Parathyroid adenoma (tissue), 2 donors: ENCODE measurements at regions not wholly inside any gene's neighbourhood (a gene's known extent, or its start where the extent isn't known, plus 50 kb on each side); places are given as distances from the start of the nearest gene placed in this dataset.
"Not testable (repeated sequence)": the region's sequence is repeated elsewhere in the genome, so short reads cannot be mapped to it uniquely, and the experiment has no call there.

Experiments used
- H2AFZ ChIP-seq: fragments of 300-600 bp; sonication (generic); one replicate; pipeline ENCODE4 v1.7.0; 2017; ENCODE audit warnings: antibody characterized with exemption, mild to moderate bottlenecking
- H3K27ac ChIP-seq: fragments of 300-600 bp; sonication (generic); one replicate; pipeline ENCODE4 v1.7.0; 2017
- H3K27me3 ChIP-seq: fragments of 300-600 bp; sonication (generic); one replicate; pipeline ENCODE4 v1.7.0; 2017; ENCODE audit warnings: low read length; ENCODE audit not compliant: control insufficient read depth, insufficient read depth
- H3K36me3 ChIP-seq: fragments of 300-600 bp; sonication (generic); one replicate; pipeline ENCODE4 v1.7.0; 2017; ENCODE audit warnings: low read length; ENCODE audit not compliant: control insufficient read depth, insufficient read depth
- H3K4me1 ChIP-seq: fragments of 300-600 bp; sonication (generic); one replicate; pipeline ENCODE4 v1.7.0; 2017; ENCODE audit warnings: control low read depth
- H3K4me2 ChIP-seq: fragments of 300-600 bp; sonication (generic); one replicate; pipeline ENCODE4 v1.7.0; 2017; ENCODE audit warnings: low read length
- H3K4me3 ChIP-seq: fragments of 300-600 bp; sonication (generic); one replicate; pipeline ENCODE4 v1.7.0; 2017; ENCODE audit warnings: low read depth, low read length
- H3K79me2 ChIP-seq: fragments of 300-600 bp; sonication (generic); one replicate; pipeline ENCODE4 v1.7.0; 2017; ENCODE audit warnings: control low read depth
- H3K9ac ChIP-seq: fragments of 300-600 bp; sonication (generic); one replicate; pipeline ENCODE4 v1.7.0; 2017; ENCODE audit warnings: mild to moderate bottlenecking
- H3K9me3 ChIP-seq: fragments of 300-600 bp; sonication (generic); one replicate; pipeline ENCODE4 v1.7.0; 2017; ENCODE audit warnings: low read length; ENCODE audit not compliant: control insufficient read depth
- TF ChIP-seq, protein P1 (sequence below): fragments of 300-600 bp; sonication (generic); IDR thresholded peaks from one replicate; pipeline ENCODE4 v1.7.0; 2017; ENCODE audit warnings: antibody characterized with exemption, mild to moderate bottlenecking
- donor health status: primary hyperparathyroidism.

DNA sequence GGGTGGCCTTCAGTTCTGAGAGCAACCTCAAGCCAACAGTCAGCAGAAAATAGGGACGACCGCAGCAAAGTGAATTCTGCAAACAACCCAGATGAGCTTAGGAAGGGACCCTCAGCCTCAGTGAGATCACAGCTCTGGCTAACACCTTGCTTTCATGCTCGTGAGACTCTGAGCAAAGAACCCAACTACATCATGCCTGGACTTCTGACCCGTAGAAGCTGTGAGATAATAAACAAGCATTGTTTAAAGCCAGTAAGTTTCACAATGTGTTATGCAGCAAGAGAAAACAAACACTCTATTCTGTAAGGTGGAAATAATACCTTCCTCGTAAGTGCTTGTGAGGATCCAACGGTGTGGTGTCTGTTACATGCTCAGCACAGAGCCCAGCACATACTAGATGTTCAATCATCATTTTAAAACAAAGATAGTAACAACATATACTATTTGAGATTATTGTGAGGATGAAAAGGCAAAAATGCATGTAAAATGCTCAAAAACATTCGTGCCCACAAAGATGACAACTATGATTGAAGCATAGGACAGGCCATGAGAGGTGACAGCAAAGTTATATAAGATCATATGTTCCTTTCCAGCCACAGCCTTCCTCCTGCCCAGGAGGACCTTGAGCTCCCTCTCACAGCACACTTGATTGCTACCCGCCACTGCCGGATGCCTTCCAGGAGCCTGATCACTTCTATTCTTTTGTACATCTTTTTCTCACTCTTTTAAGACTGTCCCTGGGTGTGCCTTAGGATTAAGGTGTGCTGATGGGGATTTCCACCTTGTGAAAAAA lies 433.3 kb downstream of the BUD13 start:
- H3K27me3 ChIP-seq, result no peaks in the 10 kb centered on the region
- TF ChIP-seq, protein P1, sequence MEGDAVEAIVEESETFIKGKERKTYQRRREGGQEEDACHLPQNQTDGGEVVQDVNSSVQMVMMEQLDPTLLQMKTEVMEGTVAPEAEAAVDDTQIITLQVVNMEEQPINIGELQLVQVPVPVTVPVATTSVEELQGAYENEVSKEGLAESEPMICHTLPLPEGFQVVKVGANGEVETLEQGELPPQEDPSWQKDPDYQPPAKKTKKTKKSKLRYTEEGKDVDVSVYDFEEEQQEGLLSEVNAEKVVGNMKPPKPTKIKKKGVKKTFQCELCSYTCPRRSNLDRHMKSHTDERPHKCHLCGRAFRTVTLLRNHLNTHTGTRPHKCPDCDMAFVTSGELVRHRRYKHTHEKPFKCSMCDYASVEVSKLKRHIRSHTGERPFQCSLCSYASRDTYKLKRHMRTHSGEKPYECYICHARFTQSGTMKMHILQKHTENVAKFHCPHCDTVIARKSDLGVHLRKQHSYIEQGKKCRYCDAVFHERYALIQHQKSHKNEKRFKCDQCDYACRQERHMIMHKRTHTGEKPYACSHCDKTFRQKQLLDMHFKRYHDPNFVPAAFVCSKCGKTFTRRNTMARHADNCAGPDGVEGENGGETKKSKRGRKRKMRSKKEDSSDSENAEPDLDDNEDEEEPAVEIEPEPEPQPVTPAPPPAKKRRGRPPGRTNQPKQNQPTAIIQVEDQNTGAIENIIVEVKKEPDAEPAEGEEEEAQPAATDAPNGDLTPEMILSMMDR, result no peak
- no peaks in the 10 kb centered on the region for H3K4me1 ChIP-seq
- no peaks in the 10 kb centered on the region for H3K9me3 ChIP-seq
- H3K36me3 ChIP-seq, result no peaks in the 10 kb centered on the region
- no peak overlapping the region for H3K9ac ChIP-seq
- H3K79me2 ChIP-seq, result no peaks in the 10 kb centered on the region
- no peak overlapping the region for H2AFZ ChIP-seq
- H3K4me2 ChIP-seq, result no peak overlapping the region
- H3K27ac ChIP-seq, result no peak overlapping the region
- no peak overlapping the region for H3K4me3 ChIP-seq

GRCh38 chr11:116338500-116338899 lies 434.3 kb downstream of the BUD13 start:
- not testable (repeated sequence) for H3K4me3 ChIP-seq, H3K79me2 ChIP-seq, H2AFZ ChIP-seq, H3K27me3 ChIP-seq, H3K9me3 ChIP-seq, H3K4me2 ChIP-seq, H3K9ac ChIP-seq, H3K27ac ChIP-seq, H3K36me3 ChIP-seq, H3K4me1 ChIP-seq

DNA sequence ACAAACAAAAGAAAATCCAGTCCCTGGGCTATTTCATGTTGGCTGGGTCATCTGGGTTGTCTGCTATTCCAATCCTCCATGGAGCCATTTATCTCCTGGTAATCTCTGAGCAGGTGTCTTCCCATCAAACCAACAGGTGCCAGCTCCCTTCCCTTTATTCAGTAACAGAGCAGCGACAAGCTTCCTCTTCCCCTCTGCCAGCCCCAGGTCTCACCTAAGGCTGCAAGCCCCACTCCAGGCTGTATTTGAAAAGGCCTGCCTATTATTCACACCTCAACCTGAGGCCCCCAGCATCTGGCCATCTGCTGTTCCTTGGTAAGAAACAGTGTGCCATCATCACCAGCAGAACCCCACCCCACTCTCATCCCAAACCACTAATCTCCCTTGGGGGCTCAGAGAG lies 436.2 kb downstream of the BUD13 start:
- Histone ChIP-seq H3K27ac (no peak overlapping the region), H3K9ac (no peak overlapping the region), H3K4me3 (no peak overlapping the region), H3K4me1 (no peaks in the 10 kb centered on the region), H3K9me3 (no peaks in the 10 kb centered on the region), H3K27me3 (no peaks in the 10 kb centered on the region), H3K36me3 (no peaks in the 10 kb centered on the region), H2AFZ (no peak overlapping the region), H3K79me2 (no peaks in the 10 kb centered on the region), H3K4me2 (no peak overlapping the region)
- TF ChIP-seq, protein P1, result no peak

DNA sequence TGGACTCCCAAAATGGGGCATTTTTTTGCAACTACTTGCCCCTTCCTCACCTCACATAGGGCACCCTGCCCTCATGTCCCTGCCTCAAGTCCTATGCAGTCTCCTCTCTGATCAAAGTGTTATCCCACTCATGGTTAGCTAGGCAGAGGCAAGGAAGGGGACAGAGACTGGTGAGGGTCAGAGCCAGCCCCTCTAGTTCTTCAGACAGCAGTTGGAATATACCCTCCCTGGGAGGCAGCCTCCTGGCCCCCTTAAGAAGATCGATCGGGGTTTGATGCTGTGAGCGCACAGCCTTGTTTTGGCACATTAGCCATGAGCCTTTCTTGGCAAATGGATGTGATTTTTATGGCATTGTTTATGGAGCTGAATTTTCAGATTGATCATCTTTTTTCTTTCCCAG lies 436.9 kb downstream of the BUD13 start:
- H3K36me3 ChIP-seq, result no peaks in the 10 kb centered on the region
- no peaks in the 10 kb centered on the region for H3K27me3 ChIP-seq
- no peak overlapping the region for H2AFZ ChIP-seq
- H3K27ac ChIP-seq, result no peak overlapping the region
- no peaks in the 10 kb centered on the region for H3K9me3 ChIP-seq
- TF ChIP-seq, protein P1, result no peak
- H3K79me2 ChIP-seq, result no peaks in the 10 kb centered on the region
- no peak overlapping the region for H3K9ac ChIP-seq
- no peak overlapping the region for H3K4me3 ChIP-seq
- no peaks in the 10 kb centered on the region for H3K4me1 ChIP-seq
- H3K4me2 ChIP-seq, result no peak overlapping the region

- H3K36me3 ChIP-seq, result no peaks in the 10 kb centered on the region
- no peaks in the 10 kb centered on the region for H3K4me1 ChIP-seq
- no peaks in the 10 kb centered on the region for H3K9me3 ChIP-seq
- H2AFZ ChIP-seq, result no peak overlapping the region
- no peak overlapping the region for H3K4me2 ChIP-seq
- H3K27me3 ChIP-seq, result no peaks in the 10 kb centered on the region
- no peak overlapping the region for H3K4me3 ChIP-seq
- TF ChIP-seq, protein P1, result no peak
- H3K79me2 ChIP-seq, result no peaks in the 10 kb centered on the region
- no peak overlapping the region for H3K9ac ChIP-seq
- no peak overlapping the region for H3K27ac ChIP-seq
These were observed 437.7 kb downstream of the BUD13 start for GRCh38 chr11:116335078-116335477.
